HG02610 (cell line): ENCODE measurements at regions not wholly inside any gene's neighbourhood (a gene's known extent, or its start where the extent isn't known, plus 50 kb on each side); places are given as distances from the start of the nearest gene placed in this dataset.

Experiments used
- ATAC-seq: cut with Tn5 transposase; IDR thresholded peaks from one replicate; pipeline ENCODE4 v1.9.1; 2021; ENCODE audit warnings: mild to moderate bottlenecking, moderate library complexity; ENCODE audit not compliant: unreplicated experiment

DNA sequence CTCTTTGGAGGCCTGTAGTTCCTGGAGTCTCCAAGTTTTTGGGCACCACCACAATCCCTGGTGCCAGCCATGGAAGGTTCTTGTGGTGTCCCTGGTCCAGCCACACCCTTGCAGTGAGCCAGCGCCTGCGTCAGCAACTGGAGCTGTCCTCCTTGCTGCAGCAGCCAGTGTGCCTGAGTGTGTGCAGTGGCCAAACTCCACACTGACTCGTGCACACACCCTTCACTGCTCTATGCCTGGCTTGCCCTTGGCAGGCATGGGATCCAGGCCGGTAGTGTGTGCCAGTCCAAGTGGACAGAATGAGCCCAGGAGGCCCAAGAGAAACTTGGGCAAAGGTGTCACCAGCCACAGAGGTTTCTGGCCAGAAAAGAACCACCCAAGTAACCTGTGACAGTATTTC, 1074.0 kb downstream of the PCDH18 start:
- no peak for ATAC-seq

DNA sequence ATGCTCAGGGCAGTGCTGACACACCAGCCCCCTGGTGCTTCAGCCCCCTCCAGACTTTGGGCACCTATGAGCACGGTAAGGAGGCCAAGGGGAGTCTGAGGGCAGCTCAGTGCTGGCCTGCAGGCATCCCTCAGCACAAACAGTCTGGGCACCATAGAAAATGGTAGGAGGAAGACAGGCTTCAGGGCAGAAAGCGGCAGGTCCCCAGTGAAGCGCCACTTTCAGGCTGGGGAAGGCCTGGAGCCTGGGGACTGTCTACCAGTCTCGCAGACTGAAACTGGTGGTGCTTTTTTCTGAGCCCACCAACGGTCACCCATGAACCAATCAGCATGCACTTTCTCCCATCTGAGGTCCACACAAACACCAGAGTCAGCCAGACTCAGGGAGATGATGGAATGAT, 1074.7 kb downstream of the PCDH18 start:
- ATAC-seq = no peak

DNA sequence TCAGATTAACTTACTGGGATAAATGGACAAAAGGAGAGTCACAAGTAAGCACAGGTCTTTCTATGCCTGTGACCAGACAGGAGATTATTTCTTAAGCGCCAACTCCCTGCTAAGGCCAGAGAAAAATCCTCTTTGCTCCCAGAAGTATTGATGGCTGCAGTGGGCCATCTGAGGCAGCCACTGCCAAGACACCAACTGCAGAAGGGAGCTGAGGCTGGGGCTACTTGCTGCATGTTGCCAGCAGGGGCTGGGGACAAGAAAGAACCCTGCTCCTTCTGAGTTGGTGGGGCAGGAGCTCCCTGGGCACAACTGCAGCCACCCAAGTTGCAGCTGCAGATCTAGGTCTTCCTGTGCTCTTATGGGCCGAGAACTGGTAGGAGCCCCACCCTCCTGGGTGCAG, 1075.3 kb downstream of the PCDH18 start:
- ATAC-seq = no peak

DNA sequence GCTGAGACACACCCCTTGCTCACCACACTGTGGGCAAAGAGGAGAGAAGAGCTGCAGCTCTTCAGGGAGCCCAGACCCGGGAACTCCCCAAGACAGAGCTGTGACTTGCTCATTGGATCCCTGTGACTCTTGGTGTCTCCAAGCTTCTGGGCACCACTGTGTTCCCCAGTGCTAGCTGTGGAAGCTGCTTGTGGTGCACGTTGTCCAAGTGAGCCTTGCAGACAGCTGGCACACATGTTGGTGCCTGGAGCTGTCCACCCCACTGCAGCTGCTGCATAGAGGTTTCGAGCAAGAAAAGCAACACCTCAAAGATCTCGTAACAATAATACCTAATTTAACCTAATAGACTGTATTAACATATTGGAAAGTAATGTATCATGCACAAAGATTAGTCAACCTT, 1089.3 kb downstream of the PCDH18 start:
- no peak for ATAC-seq

DNA sequence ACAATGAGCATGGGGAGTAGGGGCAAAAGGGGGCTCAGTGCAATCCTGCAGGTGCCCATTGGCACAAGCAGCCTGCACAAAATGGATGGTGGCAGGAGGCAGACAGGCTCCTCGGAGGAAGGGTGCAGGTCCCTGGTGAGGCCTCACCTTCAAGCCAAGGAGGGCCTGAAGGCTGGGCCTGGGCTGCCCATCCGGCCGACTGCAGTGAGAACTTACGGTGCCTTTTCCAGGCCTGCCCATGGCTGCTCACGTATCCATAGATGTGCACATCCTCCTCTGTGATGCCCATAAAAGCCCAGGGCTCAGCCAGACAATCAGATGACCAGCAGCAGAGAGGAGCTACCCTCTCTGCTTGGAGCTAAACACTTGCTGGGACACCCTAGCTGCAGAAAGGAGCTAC, 1089.8 kb downstream of the PCDH18 start:
- ATAC-seq = no peak

DNA sequence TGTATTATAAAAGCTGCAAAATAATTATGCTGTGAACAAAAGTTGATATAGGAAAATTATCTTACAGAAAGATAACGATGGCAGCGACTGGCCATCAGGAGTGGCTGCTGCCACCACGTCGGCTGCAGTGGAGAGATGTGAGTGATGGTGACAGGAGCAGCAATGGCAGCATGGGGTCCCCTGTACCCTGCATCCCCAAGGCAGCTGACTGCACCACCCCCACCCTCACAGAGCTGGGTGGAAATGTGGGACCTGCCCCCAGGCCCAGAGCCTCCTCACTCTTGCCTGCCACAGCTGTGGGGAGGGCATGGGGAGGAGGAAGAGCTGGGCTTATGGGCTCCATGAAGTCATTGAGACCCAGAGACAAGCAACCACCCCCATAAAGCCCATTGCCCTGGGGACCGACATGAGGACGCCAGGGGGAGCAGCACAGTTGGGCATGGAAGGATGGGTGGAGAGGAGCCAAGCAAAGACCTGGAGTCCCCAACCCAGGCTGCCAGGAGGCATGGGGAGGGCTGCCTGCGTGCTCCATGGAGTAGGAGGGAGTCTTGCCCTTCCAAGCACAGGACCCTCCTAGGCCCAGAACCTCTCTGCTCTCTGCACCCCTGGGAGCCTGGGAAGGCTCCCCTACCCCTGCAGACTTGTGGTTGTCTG, 1090.5 kb downstream of the PCDH18 start:
- no peak for ATAC-seq

DNA sequence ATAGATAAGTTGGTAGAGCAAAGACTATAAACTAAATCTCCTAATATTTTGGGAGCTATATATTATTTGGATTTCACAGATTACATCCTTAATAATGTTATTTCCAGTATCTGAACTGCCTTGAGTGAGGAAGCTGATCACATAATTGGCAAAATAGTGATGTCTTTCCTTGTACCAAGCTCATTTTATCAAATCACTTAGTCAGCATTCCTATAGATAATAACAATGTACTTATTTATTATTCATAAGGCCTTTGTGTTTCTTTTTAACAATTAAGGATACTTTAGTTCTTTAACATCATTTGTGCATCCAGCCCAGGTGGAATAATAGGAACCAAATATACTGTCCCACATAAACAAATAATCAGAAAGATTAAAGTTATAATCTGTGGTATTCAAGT, 1093.6 kb downstream of the PCDH18 start:
- no peak for ATAC-seq

DNA sequence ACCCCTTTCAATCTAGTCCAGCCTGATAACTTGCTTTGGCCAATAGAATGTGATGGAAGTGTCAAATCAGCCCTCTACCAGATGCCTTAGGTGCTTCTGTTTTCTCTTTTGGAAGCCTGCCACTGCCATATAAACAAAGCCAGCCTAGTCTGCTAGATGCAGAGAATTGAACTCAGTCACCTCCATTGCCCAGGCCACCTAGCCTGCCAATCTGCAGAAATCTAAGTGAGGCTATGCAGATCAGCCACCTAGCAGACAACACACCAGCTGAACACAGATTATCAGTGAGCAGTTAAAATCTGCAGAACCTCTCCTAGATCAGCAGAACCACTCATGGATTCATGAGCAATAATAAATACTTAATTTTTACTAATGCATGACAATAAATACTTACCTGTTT, 1108.2 kb downstream of the PCDH18 start:
- no peak for ATAC-seq

DNA sequence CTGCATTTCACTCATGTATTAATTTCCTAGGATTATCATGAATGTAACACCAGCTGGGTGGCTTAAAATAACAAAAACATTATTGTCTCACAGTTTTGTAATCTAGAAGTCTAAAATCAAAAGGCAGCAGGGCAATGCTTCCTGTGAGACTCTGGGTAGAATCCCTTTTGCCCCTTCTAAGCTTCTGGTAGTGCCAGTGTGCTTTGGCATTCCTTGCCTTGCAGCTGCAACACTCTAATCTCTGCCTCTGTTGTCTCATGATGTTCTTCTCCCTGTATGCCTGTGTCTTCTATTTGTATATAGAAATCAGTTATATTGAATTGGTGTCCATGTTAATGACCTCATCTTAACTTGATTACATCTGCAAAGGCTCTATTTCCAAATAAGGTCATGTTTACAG, 1117.3 kb downstream of the PCDH18 start:
- no peak for ATAC-seq

DNA sequence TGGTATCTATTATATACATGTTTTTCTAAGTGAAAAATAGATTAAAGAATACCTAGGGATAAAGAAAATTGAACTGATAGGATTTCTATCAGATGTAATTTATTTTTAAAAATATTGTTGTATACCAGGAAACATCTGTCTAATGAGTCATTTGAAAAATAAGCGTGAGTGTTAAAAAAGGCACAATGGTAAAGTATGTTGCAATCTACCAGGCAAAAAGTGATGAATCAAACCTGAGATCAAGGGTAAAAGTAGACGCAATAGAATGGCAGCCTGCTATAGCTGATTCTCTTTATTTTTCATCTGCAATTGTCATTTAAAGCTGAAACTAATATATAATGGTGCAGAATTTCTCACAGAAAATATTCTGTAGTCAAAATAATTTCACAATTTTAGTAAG, 1119.6 kb downstream of the PCDH18 start:
- no peak for ATAC-seq

DNA sequence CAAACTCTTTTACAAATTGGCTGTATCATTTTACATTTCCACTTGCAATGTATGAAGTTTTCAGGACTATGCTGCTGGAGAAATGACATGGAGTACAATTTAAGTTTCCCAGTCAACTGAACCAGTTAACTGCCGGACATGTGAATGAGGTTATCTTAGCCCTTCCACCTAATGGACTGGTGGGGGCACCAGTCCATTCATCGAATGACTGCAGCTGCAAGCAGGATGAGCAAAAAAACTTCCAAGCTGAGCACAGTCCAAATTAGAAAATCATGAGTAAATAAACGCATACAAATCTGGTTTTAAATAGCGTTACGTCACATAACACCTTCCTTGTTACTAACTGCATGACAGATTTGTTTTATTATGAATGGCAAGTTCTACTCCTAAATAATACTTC, 1131.5 kb downstream of the PCDH18 start:
- no peak for ATAC-seq

DNA sequence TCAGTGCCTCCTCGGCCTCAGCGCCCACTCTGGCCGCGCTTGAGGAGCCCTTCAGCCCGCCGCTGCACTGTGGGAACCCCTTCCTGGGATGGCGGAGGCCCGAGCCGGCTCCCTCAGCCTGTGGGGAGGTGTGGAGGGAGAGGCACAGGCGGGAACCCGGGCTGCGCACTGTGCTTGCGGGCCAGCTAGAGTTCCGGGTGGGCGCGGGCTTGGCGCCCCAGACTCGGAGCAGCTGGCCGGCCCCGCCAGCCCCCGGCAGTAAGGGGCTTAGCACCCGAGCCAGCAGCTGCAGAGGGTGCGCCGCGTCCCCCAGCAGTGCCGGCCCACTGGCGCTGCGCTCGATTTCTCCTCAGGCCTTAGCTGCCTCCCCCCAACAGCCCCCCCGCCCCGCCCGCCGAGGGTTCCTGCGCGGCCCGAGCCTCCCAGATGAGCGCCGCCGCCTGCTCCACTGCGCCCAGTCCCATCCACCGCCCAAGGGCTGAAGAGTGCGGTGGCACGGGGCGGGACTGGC, 1137.0 kb downstream of the PCDH18 start:
- no peak for ATAC-seq

DNA sequence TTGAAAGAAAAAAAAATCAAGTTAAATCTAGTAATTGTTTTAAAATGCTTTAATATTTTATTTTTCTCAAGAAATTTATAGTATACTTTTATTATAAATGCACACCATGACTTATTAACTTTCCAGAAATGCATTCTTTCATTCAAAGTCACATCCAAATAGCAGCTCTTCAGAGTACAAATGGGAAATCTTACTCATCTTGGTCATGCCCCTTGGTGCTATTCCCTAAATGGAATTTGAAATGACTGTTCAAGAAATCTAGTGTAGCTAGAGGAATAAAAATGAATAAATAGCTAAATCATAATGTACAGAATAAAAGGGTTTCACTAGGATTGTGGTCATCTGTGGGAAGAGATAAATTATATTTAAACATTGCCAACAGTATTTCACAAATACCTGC, 1139.7 kb downstream of the PCDH18 start:
- ATAC-seq = no peak

DNA sequence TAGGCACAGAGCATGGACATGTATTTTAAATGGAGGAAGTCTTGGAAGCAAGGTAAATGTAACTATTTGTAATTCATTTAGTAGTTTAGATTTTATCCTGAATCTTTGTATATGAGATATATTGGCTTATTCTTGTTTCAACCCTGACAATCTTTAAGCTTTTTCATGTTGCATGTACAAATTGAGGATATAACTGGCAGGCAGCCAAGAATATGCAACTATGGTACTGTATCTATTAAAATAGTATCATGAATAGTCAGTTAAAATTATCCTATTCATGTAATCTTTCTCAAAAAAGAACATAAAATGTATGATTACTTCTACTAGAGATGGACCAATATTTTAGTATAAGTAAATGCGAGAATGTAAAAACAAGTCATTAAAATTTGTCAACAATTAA, 1141.5 kb downstream of the PCDH18 start:
- no peak for ATAC-seq

DNA sequence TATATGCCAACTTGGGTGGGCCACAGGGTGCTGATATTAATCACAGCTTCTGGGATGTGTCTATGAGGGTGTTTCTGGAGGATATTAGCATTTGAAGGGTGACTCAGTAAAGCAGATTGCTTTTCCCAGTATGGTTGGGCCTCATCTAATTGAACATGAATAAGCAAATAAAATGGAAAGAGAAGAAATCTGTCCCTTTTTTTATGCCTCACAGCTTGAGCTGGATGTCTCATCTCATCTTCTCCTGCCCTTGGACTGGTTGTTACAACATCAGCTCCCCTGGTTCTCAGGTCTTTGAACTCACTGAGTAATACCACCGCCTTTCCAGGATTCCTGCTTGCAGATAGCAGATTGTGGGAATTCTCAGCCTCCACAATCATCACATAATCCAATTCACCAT, 1149.2 kb downstream of the PCDH18 start:
- ATAC-seq = no peak

DNA sequence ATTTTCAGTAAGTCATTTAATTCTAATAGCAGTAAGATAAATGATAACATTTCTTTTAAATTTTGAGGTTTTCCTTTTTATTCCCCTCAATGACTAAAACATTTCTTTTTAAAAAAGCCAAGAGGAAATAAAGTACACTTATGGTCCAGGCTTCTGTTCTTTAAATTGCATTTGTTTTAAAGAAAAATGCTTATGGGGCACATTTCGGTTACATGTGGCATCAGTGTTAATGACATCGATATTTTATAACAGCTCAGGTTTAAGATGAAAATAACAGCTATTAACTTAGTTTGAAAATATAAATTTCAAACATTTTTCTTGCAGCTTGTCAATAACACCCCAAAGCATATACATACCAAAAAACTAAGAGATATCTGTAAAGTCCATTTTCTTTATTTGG, 1161.1 kb downstream of the PCDH18 start:
- no peak for ATAC-seq

DNA sequence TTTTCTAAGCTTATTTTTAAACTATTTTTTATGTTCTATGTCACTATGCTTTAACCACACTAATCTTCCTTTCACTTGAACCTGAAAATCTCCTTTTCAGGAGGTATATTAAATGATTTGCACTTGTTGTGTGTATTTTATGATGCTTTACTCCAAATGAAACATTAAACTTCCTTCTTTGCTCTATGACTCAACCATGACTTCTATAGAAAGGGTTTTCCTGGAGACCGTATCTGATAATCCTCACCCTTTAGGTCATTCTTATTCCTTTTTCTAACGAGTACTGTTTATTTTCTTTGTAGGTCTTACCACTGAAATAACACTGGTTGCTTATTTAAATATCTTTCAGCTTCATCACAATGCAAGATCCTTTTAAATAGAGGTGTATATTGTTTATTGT, 1163.2 kb downstream of the PCDH18 start:
- no peak for ATAC-seq

DNA sequence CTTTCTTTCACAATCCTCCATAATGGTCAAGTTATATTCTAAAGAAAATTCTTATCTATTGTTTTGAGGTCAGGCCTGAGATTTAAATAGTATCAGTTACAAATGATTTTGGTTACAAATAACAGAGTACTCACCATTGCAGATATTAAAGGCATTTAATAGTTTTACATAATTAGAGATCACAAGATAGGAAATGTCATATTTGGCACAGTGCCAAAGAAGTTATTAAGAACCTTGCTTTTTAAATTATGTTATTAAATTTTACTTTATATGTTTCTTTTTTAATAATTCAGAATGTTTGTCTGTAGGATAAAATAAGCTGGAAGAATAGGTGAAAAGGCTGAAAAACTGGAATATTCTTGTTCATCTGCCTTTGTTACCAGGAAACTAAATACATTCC, 1174.7 kb downstream of the PCDH18 start:
- ATAC-seq = no peak

DNA sequence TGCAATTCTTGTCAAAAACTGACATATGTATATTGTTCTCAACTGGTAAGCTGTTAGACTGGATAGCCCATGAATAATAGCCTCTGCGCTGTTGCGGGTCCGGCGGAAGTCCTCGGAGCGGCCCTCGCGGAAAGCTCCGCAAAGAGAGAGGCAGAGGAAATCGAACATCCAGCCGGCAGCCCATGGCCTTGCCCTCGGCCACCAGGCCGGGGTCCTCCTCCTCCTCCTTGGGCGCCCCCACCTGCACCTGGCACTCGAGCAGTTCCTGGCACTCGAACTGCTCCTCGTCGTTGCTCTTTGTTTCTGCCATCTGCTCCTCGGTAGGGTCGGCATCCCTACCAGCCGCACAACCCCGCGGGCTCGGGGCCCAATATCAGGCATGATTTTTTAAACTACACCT, 1176.3 kb downstream of the PCDH18 start:
- no peak for ATAC-seq

DNA sequence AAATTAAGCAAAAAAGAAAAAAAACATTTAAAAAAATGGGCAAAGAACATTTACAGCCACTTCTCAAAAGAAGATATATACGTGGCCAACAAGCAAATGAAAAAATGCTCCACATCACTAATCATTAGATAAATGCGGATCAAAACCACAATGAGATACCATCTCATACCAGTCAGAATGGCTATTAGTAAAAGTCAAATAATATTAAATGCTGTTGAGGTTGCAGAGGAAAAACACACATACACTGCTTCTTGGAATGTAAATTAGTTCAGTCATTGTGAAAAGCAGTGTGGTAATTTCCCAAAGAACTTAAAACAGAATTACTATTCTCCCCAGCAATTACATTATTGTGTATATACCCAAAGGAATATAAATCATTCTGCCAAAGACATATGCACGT, 1189.0 kb downstream of the PCDH18 start:
- no peak for ATAC-seq

DNA sequence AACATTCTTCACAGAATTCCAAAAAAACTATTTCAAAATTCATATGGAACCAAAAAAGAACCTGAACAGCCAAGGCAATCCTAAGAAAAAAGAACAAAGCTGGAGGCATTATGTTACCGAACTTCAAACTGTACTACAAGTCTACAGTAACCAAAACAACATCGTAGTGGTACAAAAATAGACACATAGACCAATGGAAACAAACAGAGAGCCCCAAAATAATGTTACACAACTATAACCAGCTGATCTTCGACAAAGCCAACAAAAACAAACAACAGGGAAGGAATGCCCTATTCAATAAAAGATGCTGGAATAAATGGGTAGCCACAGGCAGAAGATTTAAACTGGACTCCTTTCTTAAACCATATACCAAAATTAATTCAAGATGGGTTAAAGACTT, 1189.6 kb downstream of the PCDH18 start:
- ATAC-seq = no peak

DNA sequence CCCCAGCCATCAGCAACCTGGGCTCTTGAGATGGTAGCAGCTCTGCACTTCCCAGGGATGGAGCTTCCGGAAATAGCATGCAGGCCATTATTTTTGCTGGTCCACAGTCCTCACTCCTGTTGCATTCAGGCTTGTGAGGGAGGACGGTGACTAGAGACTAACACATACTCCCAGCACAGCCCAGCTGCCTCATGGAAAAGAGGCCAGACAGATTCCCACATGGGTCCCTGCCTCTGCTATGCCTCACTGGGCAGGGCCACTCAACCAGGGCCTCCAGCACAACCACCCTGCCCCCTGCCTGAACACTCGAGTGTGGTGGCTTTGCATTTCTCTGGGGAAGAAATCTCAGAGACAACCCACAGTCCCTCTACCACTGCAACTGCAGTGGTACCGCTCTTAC, 1195.1 kb downstream of the PCDH18 start:
- no peak for ATAC-seq

DNA sequence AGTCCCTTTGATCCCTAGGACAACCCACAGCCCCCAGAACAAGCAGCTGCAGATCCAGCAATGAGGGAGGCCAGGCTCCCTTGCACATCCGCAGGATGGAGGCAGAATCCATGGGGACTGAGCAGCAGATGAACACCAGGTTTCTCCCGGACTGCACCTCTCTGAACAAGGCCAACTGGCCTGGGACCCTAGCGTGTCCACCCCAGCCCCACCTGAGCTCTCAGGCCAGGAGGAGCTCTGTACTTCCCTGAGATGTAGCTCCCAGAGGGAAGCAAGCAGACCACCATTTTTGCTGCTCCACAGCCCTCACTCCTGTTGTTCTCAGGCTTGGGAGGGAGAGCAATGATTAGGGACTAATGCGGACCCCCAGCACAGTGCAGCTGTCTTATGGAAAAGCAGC, 1195.8 kb downstream of the PCDH18 start:
- no peak for ATAC-seq
